Stomach (tissue), 8 donors: ENCODE measurements at regions not wholly inside any gene's neighbourhood (a gene's known extent, or its start where the extent isn't known, plus 50 kb on each side); places are given as distances from the start of the nearest gene placed in this dataset.

Source experiments
- DNase-seq, 2 donors: peaks; one replicate each; pipeline versions ENCODE4 v3.0.0 to v3.0.0-alpha.2; 2013 to 2019
- H3K27ac ChIP-seq, 5 donors: fragments of 200-600 bp in 4 of 5; sonication (generic) in 4 of 5; one replicate each; pipeline ENCODE4 v1.5.1; 2013 to 2019; ENCODE audit warnings: mild to moderate bottlenecking in 1 of 5, moderate library complexity in 1 of 5
- H3K27me3 ChIP-seq, 3 donors: fragments of 200-600 bp; sonication (generic); one replicate each; pipeline ENCODE4 v1.5.1; 2017 to 2019; ENCODE audit warnings: mixed run types in 1 of 3
- H3K36me3 ChIP-seq, 4 donors: fragments of 200-600 bp; sonication (generic); 1 replicate in 3 of 4; 2 replicates in 1 of 4; pipeline ENCODE4 v1.5.1; 2016 to 2019
- H3K4me1 ChIP-seq, 4 donors: fragments of 200-600 bp; sonication (generic); one replicate each; pipeline ENCODE4 v1.5.1; 2016 to 2019
- H3K4me3 ChIP-seq, 4 donors: fragments of 200-600 bp; sonication (generic) in 3 of 4; one replicate each; pipeline ENCODE4 v1.5.1; 2016 to 2019; ENCODE audit warnings: mild to moderate bottlenecking in 1 of 4
- H3K9me3 ChIP-seq, 4 donors: fragments of 200-600 bp; sonication (generic); one replicate each; pipeline ENCODE4 v1.5.1; 2016 to 2019
- CTCF ChIP-seq, 7 experiments: fragments of 450-650 bp in 4 of 7; fragments of 200-600 bp in 3 of 7; sonication (generic) in 3 of 7; IDR thresholded peaks; one replicate each; pipeline ENCODE4 v1.5.1; 2016 to 2019; ENCODE audit warnings: antibody characterized with exemption in 7 of 7, control low read depth in 2 of 7, mild to moderate bottlenecking in 1 of 7
- EP300 ChIP-seq: sonication (generic); formaldehyde crosslinking; IDR thresholded peaks from one replicate; pipeline ENCODE4 v1.6.1; 2017; ENCODE audit warnings: antibody characterized with exemption
- POLR2A ChIP-seq, 4 donors: fragments of 450-650 bp; IDR thresholded peaks; one replicate each; pipeline ENCODE4 v1.6.1; 2016; ENCODE audit warnings: antibody characterized with exemption in 4 of 4, control low read depth in 2 of 4, mild to moderate bottlenecking in 1 of 4, moderate library complexity in 1 of 4
- POLR2AphosphoS5 ChIP-seq, 3 donors: sonication (generic); formaldehyde crosslinking; IDR thresholded peaks; one replicate each; pipeline ENCODE4 v1.6.1; 2016; ENCODE audit warnings: antibody characterized with exemption in 3 of 3
- WGBS, 5 donors: extraction: QIAGEN DNeasy Blood & Tissue Kit in 3 of 5; methylation state at CpG; one replicate each; pipeline versions ENCODE4 v1.1.5 to v1.1.7; 2013 to 2018; 5-methylcytosine and 5-hydroxymethylcytosine counted together
- intact Hi-C: fragments of 100-400 bp; cut with DNase I; formaldehyde crosslinking; loops from one replicate; pipeline ENCODE4 v1.15.1; 2023; ENCODE audit warnings: low total_unique reads
- donor health status: healthy with polysubstance abuse.
- donor health status: Bipolar disorder and iron deficiency.
- donor health status: healthy.

GRCh38 chr1:60622486-60622885, 459.9 kb upstream of the NFIA start:
- intact Hi-C loops = no loop called here
- WGBS, 5 donors = 68 to 90% (median 82%) methylated on average over 2 of the region's 2 CpGs
- Histone ChIP-seq H3K4me1 (peaks cover 0 to 13% (median 7%) of the 10 kb centered on the region in 4 donors), H3K4me3 (no peak overlapping the region), H3K27me3 (no peaks in the 10 kb centered on the region), H3K27ac (no peak overlapping the region), H3K9me3 (no peaks in the 10 kb centered on the region), H3K36me3 (no peaks in the 10 kb centered on the region)
- TF ChIP-seq EP300 = no peak
- TF ChIP-seq POLR2AphosphoS5 (IDR thresholded peaks at IDR 0.05) = no peak
- TF ChIP-seq POLR2A (IDR thresholded peaks at IDR 0.05) = no peak
- no peak for TF ChIP-seq CTCF (IDR thresholded peaks at IDR 0.05)
- peak in 1 of 2 donors; percentile 21 for DNase-seq

GRCh38 chr1:60621368-60621851, 461.0 kb upstream of the NFIA start:
- WGBS, 5 donors = 9 to 18% (median 9%) methylated on average over 10 of the region's 10 CpGs
- no peaks in the 10 kb centered on the region for H3K36me3 ChIP-seq
- TF ChIP-seq EP300 (no peak), POLR2A (IDR thresholded peaks at IDR 0.05) (no peak), POLR2AphosphoS5 (IDR thresholded peaks at IDR 0.05) (no peak)
- H3K27ac ChIP-seq = no peak overlapping the region
- intact Hi-C loops = no loop called here
- peaks cover 0 to 13% (median 7%) of the 10 kb centered on the region in 4 donors for H3K4me1 ChIP-seq
- no peaks in the 10 kb centered on the region for H3K9me3 ChIP-seq
- DNase-seq = peak; percentile 28 to 59
- no peaks in the 10 kb centered on the region for H3K27me3 ChIP-seq
- no peak overlapping the region for H3K4me3 ChIP-seq

- no peak overlapping the region for H3K27ac ChIP-seq
- TF ChIP-seq POLR2A (IDR thresholded peaks at IDR 0.05) (no peak), POLR2AphosphoS5 (IDR thresholded peaks at IDR 0.05) (no peak), CTCF (IDR thresholded peaks at IDR 0.05) (no peak), EP300 (no peak)
- H3K27me3 ChIP-seq = no peaks in the 10 kb centered on the region
- DNase-seq = no peak
- H3K9me3 ChIP-seq = no peaks in the 10 kb centered on the region
- H3K36me3 ChIP-seq = no peaks in the 10 kb centered on the region
- H3K4me1 ChIP-seq = peaks cover 0 to 13% (median 7%) of the 10 kb centered on the region in 4 donors
- intact Hi-C loops = no loop called here
- 42 to 66% (median 62%) methylated on average over 7 of the region's 7 CpGs for WGBS, 5 donors
- H3K4me3 ChIP-seq = no peak overlapping the region
Measured at GRCh38 chr1:60620087-60620486, 462.3 kb upstream of the NFIA start.

- no peak for DNase-seq
- H3K27ac ChIP-seq = no peak overlapping the region
- H3K4me1 ChIP-seq = peaks cover 0 to 13% (median 7%) of the 10 kb centered on the region in 4 donors
- TF ChIP-seq EP300 = no peak
- TF ChIP-seq CTCF (IDR thresholded peaks at IDR 0.05) = no peak
- TF ChIP-seq POLR2AphosphoS5 (IDR thresholded peaks at IDR 0.05) = no peak
- TF ChIP-seq POLR2A (IDR thresholded peaks at IDR 0.05) = no peak
- no peaks in the 10 kb centered on the region for H3K36me3 ChIP-seq
- no peak overlapping the region for H3K4me3 ChIP-seq
- intact Hi-C loops = no loop called here
- H3K27me3 ChIP-seq = no peaks in the 10 kb centered on the region
- no peaks in the 10 kb centered on the region for H3K9me3 ChIP-seq
- WGBS, 5 donors = 78 to 87% (median 82%) methylated on average over 3 of the region's 3 CpGs
Measured at GRCh38 chr1:60619581-60619980, 462.8 kb upstream of the NFIA start.

GRCh38 chr1:60615666-60616065, 466.7 kb upstream of the NFIA start:
- Histone ChIP-seq H3K4me1 (no peaks in the 10 kb centered on the region), H3K36me3 (no peaks in the 10 kb centered on the region), H3K27me3 (no peaks in the 10 kb centered on the region), H3K4me3 (no peak overlapping the region), H3K27ac (no peak overlapping the region), H3K9me3 (no peaks in the 10 kb centered on the region)
- intact Hi-C loops = no loop called here
- TF ChIP-seq CTCF (IDR thresholded peaks at IDR 0.05) (no peak), POLR2AphosphoS5 (IDR thresholded peaks at IDR 0.05) (no peak), EP300 (no peak), POLR2A (IDR thresholded peaks at IDR 0.05) (no peak)
- WGBS, 5 donors = 89 to 95% (median 92%) methylated on average over 3 of the region's 3 CpGs
- no peak for DNase-seq
